Mesendoderm (in vitro differentiated cells): ENCODE measurements at regions not wholly inside any gene's neighbourhood (a gene's known extent, or its start where the extent isn't known, plus 50 kb on each side); places are given as distances from the start of the nearest gene placed in this dataset.

ENCODE experiments used
- DNase-seq: peaks from one replicate; pipeline ENCODE4 v3.0.0; 2013
- H2AK5ac ChIP-seq: 2 replicates; pipeline ENCODE4 v1.6.1; 2013; ENCODE audit warnings: low read length, inconsistent platforms
- H2BK120ac ChIP-seq: 2 replicates; pipeline ENCODE4 v1.6.1; 2013; ENCODE audit warnings: low read depth, mild to moderate bottlenecking, low read length, moderate library complexity, mixed read lengths
- H2BK15ac ChIP-seq: replicated peaks from 2 replicates; pipeline ENCODE4 v1.6.1; 2013; ENCODE audit warnings: low read depth, mild to moderate bottlenecking, moderate library complexity
- H2BK5ac ChIP-seq: 2 replicates; pipeline ENCODE4 v1.6.1; 2013; ENCODE audit warnings: low read length, inconsistent platforms
- H3K18ac ChIP-seq: 2 replicates; pipeline ENCODE4 v1.6.1; 2013; ENCODE audit warnings: mild to moderate bottlenecking, low read length, mixed read lengths
- H3K23ac ChIP-seq: one replicate; pipeline ENCODE4 v1.6.1; 2013; ENCODE audit warnings: low read length
- H3K27ac ChIP-seq: 2 replicates; pipeline ENCODE4 v1.5.1; 2013; ENCODE audit warnings: low read depth, mild to moderate bottlenecking, inconsistent platforms, low read length, moderate library complexity
- H3K27me3 ChIP-seq: 2 replicates; pipeline ENCODE4 v1.6.1; 2013; ENCODE audit warnings: low read length, control low read depth, mild to moderate bottlenecking, inconsistent platforms; ENCODE audit not compliant: insufficient read depth, poor library complexity
- H3K36me3 ChIP-seq: 2 replicates; pipeline ENCODE4 v1.6.1; 2013; ENCODE audit warnings: low read length, inconsistent platforms; ENCODE audit not compliant: control insufficient read depth, insufficient read depth
- H3K4ac ChIP-seq: one replicate; pipeline ENCODE4 v1.6.1; 2013; ENCODE audit warnings: low read depth, mild to moderate bottlenecking, low read length, moderate library complexity
- H3K4me1 ChIP-seq: 2 replicates; pipeline ENCODE4 v1.6.1; 2013; ENCODE audit warnings: low read depth, low read length, inconsistent platforms; ENCODE audit not compliant: control insufficient read depth
- H3K4me2 ChIP-seq: 2 replicates; pipeline ENCODE4 v1.6.1; 2013; ENCODE audit warnings: low read length
- H3K4me3 ChIP-seq: 2 replicates; pipeline ENCODE4 v1.5.1; 2013; ENCODE audit warnings: mild to moderate bottlenecking, low read length
- H3K56ac ChIP-seq: one replicate; pipeline ENCODE4 v1.6.1; 2013; ENCODE audit warnings: low read length
- H3K79me1 ChIP-seq: 2 replicates; pipeline ENCODE4 v1.6.1; 2013; ENCODE audit warnings: low read length, inconsistent platforms
- H3K79me2 ChIP-seq: 2 replicates; pipeline ENCODE4 v1.6.1; 2013; ENCODE audit warnings: mild to moderate bottlenecking, low read length; ENCODE audit not compliant: control insufficient read depth, insufficient read depth
- H3K9ac ChIP-seq: 2 replicates; pipeline ENCODE4 v1.6.1; 2013; ENCODE audit warnings: low read length, inconsistent platforms
- H4K5ac ChIP-seq: one replicate; pipeline ENCODE4 v1.6.1; 2013; ENCODE audit warnings: low read length
- H4K8ac ChIP-seq: one replicate; pipeline ENCODE4 v1.6.1; 2013; ENCODE audit warnings: low read depth, mild to moderate bottlenecking, control low read depth, low read length, moderate library complexity
- WGBS: extraction: QIAGEN DNeasy Blood & Tissue Kit; methylation state at CpG from one replicate; pipeline ENCODE4 v1.1.7; 2013; ENCODE audit warnings: low lambda C conversion rate, missing lambda C conversion rate; ENCODE audit not compliant: insufficient coverage; ENCODE audit errors: extremely low coverage; 5-methylcytosine and 5-hydroxymethylcytosine counted together

DNA sequence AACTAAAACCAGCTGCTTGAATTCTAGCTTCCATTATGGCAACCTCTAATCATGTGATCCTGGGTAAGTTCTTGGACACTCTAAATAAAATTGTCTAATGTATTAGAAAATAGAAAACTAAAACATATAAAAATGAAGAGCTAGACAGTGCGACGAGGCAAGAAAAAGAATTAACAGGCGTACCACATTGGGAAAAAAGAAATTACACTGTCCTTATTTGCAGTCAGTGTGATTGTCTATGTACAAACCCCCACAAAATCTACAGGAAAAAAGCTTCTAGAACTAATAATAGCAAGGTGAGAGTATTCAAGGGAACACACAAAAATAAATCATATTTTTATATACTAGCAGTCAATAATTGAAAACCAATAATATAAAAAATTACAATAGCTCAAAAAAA is 625.6 kb upstream of the MKI67 start:
- H3K4me3 ChIP-seq, result no peak overlapping the region
- no peak for DNase-seq
- WGBS, result no CpG with 5 or more reads among the region's 3 CpGs
- no peak overlapping the region for H2BK120ac ChIP-seq
- no peak overlapping the region for H3K27ac ChIP-seq
- no peaks in the 10 kb centered on the region for H3K27me3 ChIP-seq
- no peak overlapping the region for H3K4me2 ChIP-seq
- H3K79me2 ChIP-seq, result no peaks in the 10 kb centered on the region
- H2BK5ac ChIP-seq, result no peak overlapping the region
- H3K79me1 ChIP-seq, result no peaks in the 10 kb centered on the region
- H3K9ac ChIP-seq, result no peak overlapping the region
- no peak overlapping the region for H4K5ac ChIP-seq
- no peak overlapping the region for H4K8ac ChIP-seq
- no peak overlapping the region for H3K18ac ChIP-seq
- H3K23ac ChIP-seq, result no peak overlapping the region
- H3K36me3 ChIP-seq, result no peaks in the 10 kb centered on the region
- H3K4me1 ChIP-seq, result no peaks in the 10 kb centered on the region
- H3K4ac ChIP-seq, result no peak overlapping the region
- H2BK15ac ChIP-seq, result no peak overlapping the region
- H2AK5ac ChIP-seq, result no peak overlapping the region
- H3K56ac ChIP-seq, result no peak overlapping the region

DNA sequence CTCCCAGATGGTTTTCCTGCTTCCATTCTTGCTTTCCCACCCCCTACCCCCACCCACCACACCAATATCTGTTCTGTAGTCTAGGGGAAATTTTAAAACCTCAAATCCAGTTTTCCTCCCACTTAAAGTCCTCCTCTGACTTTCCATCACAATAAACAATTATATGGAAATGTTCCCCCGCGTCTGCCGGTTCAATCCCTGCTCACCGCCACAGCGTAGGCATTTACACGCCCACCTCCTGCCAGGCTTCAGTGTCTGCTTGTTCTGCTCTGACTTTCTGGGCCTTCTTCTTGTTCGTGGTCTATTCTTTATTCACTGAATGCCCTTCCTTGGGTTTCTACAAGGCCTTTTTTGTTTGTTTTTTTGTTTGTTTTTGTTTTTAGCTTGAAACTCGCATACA is 633.0 kb upstream of the MKI67 start:
- no peak overlapping the region for H4K8ac ChIP-seq
- no peaks in the 10 kb centered on the region for H3K4me1 ChIP-seq
- H2BK15ac ChIP-seq, result no peak overlapping the region
- no peaks in the 10 kb centered on the region for H3K36me3 ChIP-seq
- H3K4ac ChIP-seq, result no peak overlapping the region
- H3K9ac ChIP-seq, result no peak overlapping the region
- no peak for DNase-seq
- H3K23ac ChIP-seq, result no peak overlapping the region
- H2BK5ac ChIP-seq, result no peak overlapping the region
- no peaks in the 10 kb centered on the region for H3K27me3 ChIP-seq
- no CpG with 5 or more reads among the region's 8 CpGs for WGBS
- H3K27ac ChIP-seq, result no peak overlapping the region
- no peak overlapping the region for H2BK120ac ChIP-seq
- H3K4me3 ChIP-seq, result no peak overlapping the region
- H4K5ac ChIP-seq, result no peak overlapping the region
- H3K18ac ChIP-seq, result no peak overlapping the region
- no peaks in the 10 kb centered on the region for H3K79me1 ChIP-seq
- no peaks in the 10 kb centered on the region for H3K79me2 ChIP-seq
- H2AK5ac ChIP-seq, result no peak overlapping the region
- no peak overlapping the region for H3K4me2 ChIP-seq
- no peak overlapping the region for H3K56ac ChIP-seq

DNA sequence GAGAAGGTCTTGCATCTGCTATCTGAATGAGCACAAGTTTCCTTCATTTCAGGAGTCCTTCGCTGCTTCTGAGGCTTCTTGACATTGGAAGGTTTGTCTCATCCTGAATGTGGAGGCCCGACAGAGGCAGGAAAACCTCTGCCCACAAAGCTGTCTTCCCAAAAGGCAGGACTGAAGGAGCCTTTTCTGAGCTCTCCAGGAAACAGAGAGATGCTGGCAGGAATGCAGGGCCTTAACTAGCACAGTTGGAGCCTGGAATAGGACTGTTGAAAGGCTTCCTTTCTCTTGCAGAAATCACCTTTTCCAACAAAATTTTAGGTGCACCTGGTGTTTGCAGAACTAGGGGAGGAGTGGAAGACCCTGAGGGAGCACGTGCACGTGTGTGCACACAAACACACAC is 637.4 kb upstream of the MKI67 start:
- Histone ChIP-seq H3K27me3 (no peaks in the 10 kb centered on the region), H3K79me2 (no peaks in the 10 kb centered on the region), H3K23ac (no peak overlapping the region), H4K8ac (no peak overlapping the region), H3K27ac (no peak overlapping the region), H3K9ac (no peak overlapping the region), H2BK120ac (no peak overlapping the region), H4K5ac (no peak overlapping the region), H3K4me2 (no peak overlapping the region), H3K79me1 (no peaks in the 10 kb centered on the region), H3K36me3 (no peaks in the 10 kb centered on the region), H3K4ac (no peak overlapping the region), H2AK5ac (no peak overlapping the region), H3K18ac (no peak overlapping the region), H2BK5ac (no peak overlapping the region), H3K56ac (no peak overlapping the region), H3K4me1 (no peaks in the 10 kb centered on the region), H2BK15ac (no peak overlapping the region), H3K4me3 (no peak overlapping the region)
- no peak for DNase-seq
- WGBS, result no CpG with 5 or more reads among the region's 4 CpGs

DNA sequence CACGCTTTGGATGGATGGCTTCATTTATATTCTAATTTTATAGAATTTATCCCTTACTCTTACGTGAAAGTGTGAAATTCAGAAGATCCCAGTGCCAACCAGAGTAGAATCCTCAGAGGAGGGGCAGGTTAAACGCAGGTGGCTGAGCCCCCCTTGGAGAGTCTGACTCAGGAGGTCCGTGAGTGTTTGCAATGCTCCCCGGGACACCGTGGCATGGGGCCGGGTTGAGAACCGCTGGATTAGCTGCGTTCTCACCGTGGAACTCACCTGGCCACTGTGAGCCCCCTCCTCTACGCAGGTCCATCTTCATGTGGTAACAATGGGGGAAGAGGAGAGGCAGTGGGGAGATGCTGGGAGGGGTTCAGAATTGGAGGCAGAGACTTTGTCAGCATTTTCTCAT is 638.0 kb upstream of the MKI67 start:
- Histone ChIP-seq H4K8ac (no peak overlapping the region), H3K23ac (no peak overlapping the region), H3K27me3 (no peaks in the 10 kb centered on the region), H3K18ac (no peak overlapping the region), H2BK15ac (no peak overlapping the region), H2BK5ac (no peak overlapping the region), H3K56ac (no peak overlapping the region), H2AK5ac (no peak overlapping the region), H3K4ac (no peak overlapping the region), H3K36me3 (no peaks in the 10 kb centered on the region), H3K79me1 (no peaks in the 10 kb centered on the region), H3K27ac (no peak overlapping the region), H2BK120ac (no peak overlapping the region), H4K5ac (no peak overlapping the region), H3K4me2 (no peak overlapping the region), H3K79me2 (no peaks in the 10 kb centered on the region), H3K9ac (no peak overlapping the region), H3K4me3 (no peak overlapping the region), H3K4me1 (no peaks in the 10 kb centered on the region)
- DNase-seq, result no peak
- no CpG with 5 or more reads among the region's 11 CpGs for WGBS

DNA sequence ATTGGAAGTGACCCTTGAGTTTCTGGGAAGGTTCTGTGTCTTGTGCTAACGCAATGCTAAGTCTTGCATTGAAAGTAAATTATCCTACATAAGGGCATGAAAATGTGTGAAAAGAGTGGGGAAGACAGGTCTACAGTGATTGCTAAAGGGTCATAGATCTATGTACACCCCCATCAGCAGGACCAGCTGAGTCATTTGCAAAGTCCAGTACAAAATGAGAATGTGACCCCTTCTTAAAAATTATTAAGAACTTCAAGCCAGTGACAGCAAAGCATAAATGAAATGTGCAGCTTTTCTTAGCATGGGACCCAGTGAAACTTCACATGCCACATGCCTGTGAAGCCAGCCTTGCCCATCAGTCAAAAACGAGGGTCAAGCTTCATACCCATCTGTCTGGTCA is 640.7 kb upstream of the MKI67 start:
- Histone ChIP-seq H3K4me3 (no peak overlapping the region), H3K79me2 (no peaks in the 10 kb centered on the region), H2BK120ac (no peak overlapping the region), H2BK5ac (no peak overlapping the region), H3K4me2 (no peak overlapping the region), H3K56ac (no peak overlapping the region), H3K9ac (no peak overlapping the region), H3K27me3 (no peaks in the 10 kb centered on the region), H3K27ac (no peak overlapping the region), H3K79me1 (no peaks in the 10 kb centered on the region), H4K5ac (no peak overlapping the region), H3K18ac (no peak overlapping the region), H4K8ac (no peak overlapping the region), H3K4ac (no peak overlapping the region), H2AK5ac (no peak overlapping the region), H3K36me3 (no peaks in the 10 kb centered on the region), H3K23ac (no peak overlapping the region), H3K4me1 (no peaks in the 10 kb centered on the region), H2BK15ac (no peak overlapping the region)
- no CpG with 5 or more reads among the region's 2 CpGs for WGBS
- DNase-seq, result no peak

DNA sequence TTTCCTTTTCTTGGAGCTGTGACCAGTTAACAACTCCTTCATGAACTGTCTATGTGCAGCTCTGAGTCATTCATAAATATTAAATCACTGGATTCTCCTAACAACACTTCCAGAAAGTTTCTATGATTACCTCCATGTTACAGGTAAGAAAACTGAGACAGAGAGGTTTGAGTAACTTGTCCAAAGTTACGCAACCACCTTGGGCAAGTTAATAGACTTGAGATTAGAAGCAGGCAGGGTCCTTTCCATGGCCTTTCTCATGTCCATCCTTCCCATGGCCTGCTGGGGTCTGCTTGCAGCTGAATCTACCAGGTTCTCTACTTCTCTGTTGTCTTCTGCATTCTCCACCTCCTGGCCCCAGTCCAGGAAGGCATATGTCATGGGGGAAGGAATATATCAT is 648.8 kb upstream of the MKI67 start:
- DNase-seq, result no peak
- WGBS, result no CpG with 5 or more reads among the region's 1 CpG

More for the DNA sequence above, 648.8 kb upstream of the MKI67 start:
- Histone ChIP-seq H4K5ac (no peak overlapping the region), H3K18ac (no peak overlapping the region), H3K23ac (no peak overlapping the region), H2BK5ac (no peak overlapping the region), H2BK120ac (no peak overlapping the region), H2BK15ac (no peak overlapping the region), H3K79me2 (no peaks in the 10 kb centered on the region), H3K79me1 (no peaks in the 10 kb centered on the region), H2AK5ac (no peak overlapping the region), H3K4me2 (no peak overlapping the region), H3K27ac (no peak overlapping the region), H3K9ac (no peak overlapping the region), H3K27me3 (no peaks in the 10 kb centered on the region), H3K4ac (no peak overlapping the region), H3K4me3 (no peak overlapping the region), H3K36me3 (no peaks in the 10 kb centered on the region), H4K8ac (no peak overlapping the region), H3K56ac (no peak overlapping the region), H3K4me1 (no peaks in the 10 kb centered on the region)
